Upper lobe of left lung (tissue), 4 donors: ENCODE measurements at regions not wholly inside any gene's neighbourhood (a gene's known extent, or its start where the extent isn't known, plus 50 kb on each side); places are given as distances from the start of the nearest gene placed in this dataset.

Source experiments
- CTCF ChIP-seq, 6 experiments: fragments of 450-650 bp in 4 of 6; fragments of 200-600 bp in 2 of 6; sonication (generic) in 2 of 6; IDR thresholded peaks; one replicate each; pipeline ENCODE4 v1.5.1; 2016 to 2019; ENCODE audit warnings: antibody characterized with exemption in 6 of 6
- POLR2A ChIP-seq, 4 donors: fragments of 450-650 bp; IDR thresholded peaks; one replicate each; pipeline ENCODE4 v1.5.1; 2016 to 2017; ENCODE audit warnings: antibody characterized with exemption in 4 of 4, mild to moderate bottlenecking in 2 of 4
- POLR2AphosphoS5 ChIP-seq, 2 donors: sonication (generic); formaldehyde crosslinking; IDR thresholded peaks; one replicate each; pipeline ENCODE4 v1.5.1; 2017; ENCODE audit warnings: antibody characterized with exemption in 2 of 2

- TF ChIP-seq CTCF (IDR thresholded peaks at IDR 0.05) (no peak), POLR2AphosphoS5 (IDR thresholded peaks at IDR 0.05) (no peak), POLR2A (IDR thresholded peaks at IDR 0.05) (no peak)
Observed at GRCh38 chr7:53789741-53790140, 752.4 kb upstream of the VSTM2A start.
